ENCODE measurements at regions not wholly inside any gene's neighbourhood (a gene's known extent, or its start where the extent isn't known, plus 50 kb on each side); places are given as distances from the start of the nearest gene placed in this dataset.

DNA sequence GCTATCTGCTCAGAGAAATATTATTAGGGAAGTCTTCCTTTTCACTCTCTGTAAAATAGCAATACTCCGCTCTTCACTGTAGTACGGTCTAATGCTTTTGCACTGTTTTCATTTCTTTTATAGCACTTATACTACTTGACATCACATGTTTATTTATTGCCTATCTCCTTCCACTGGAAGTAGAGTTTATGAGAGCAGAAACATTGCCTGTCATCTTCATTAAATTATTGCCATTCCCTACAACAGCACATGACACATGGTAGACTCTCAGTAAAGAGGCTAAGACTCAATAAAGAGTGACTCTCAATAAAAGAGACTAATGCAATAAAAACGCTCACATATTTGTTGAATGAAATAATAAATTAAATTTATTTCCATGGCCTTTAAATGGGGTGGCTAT is 241.3 kb upstream of the MAGEC2 start:
- DNase-seq (no peak), ATAC-seq (ENCODE audit: low read depth) (no peak)
- Histone ChIP-seq H2BK20ac (ENCODE audit: low read depth, low read length) (no peak overlapping the region), H3K27ac (ENCODE audit: insufficient read depth, low read length) (no peak overlapping the region), H3K18ac (ENCODE audit: low read depth, low read length) (no peak overlapping the region), H2BK120ac (ENCODE audit: low read depth, low read length) (no peak overlapping the region), H3K27me3 (ENCODE audit: control insufficient read depth, insufficient read depth, low read length) (no peaks in the 10 kb centered on the region), H3K4me2 (ENCODE audit: low read depth, low read length) (no peak overlapping the region), H4K5ac (ENCODE audit: low read depth, low read length) (no peak overlapping the region), H4K20me1 (ENCODE audit: insufficient read depth, low read length) (no peaks in the 10 kb centered on the region), H4K91ac (ENCODE audit: insufficient read depth, low read depth, low read length) (no peak overlapping the region), H4K8ac (ENCODE audit: low read depth in 2 of 2, low read length in 2 of 2) (no peak overlapping the region), H3K4ac (ENCODE audit: low read depth, low read length) (no peak overlapping the region), H3K79me1 (ENCODE audit: low read depth in 1 of 2, low read length in 2 of 2) (no peaks in the 10 kb centered on the region), H2AFZ (replicated peaks; ENCODE audit: low read length, poor library complexity) (no peak overlapping the region), H2BK15ac (ENCODE audit: low read depth, low read length) (no peak overlapping the region), H3K4me3 (ENCODE audit: insufficient read depth, low read depth, low read length) (no peak overlapping the region), H3K56ac (ENCODE audit: extremely low read depth, insufficient read depth, low read length) (no peak overlapping the region), H2BK5ac (ENCODE audit: low read depth, low read length, poor library complexity, severe bottlenecking) (no peak overlapping the region), H3K23ac (ENCODE audit: low read depth, low read length) (no peak overlapping the region), H3K14ac (replicated peaks; ENCODE audit: low read depth, low read length) (no peak overlapping the region), H3K9ac (ENCODE audit: low read depth, low read length) (no peak overlapping the region), H3K4me1 (ENCODE audit: control insufficient read depth, insufficient read depth, low read length) (no peaks in the 10 kb centered on the region), H3K9me1 (ENCODE audit: insufficient read depth, low read length) (no peaks in the 10 kb centered on the region), H3K9me3 (ENCODE audit: control insufficient read depth, insufficient read depth, low read length) (no peaks in the 10 kb centered on the region), H2AK5ac (ENCODE audit: low read depth, low read length) (no peak overlapping the region), H2AK9ac (replicated peaks; ENCODE audit: low read depth, low read length, poor library complexity) (no peak overlapping the region), H3K36me3 (ENCODE audit: control insufficient read depth, insufficient read depth, low read length) (no peaks in the 10 kb centered on the region)
- no TSS peak for BruUV-seq (replicated peaks)
- dilution Hi-C loops (cut with HindIII; ENCODE audit: low sequenced_read_pairs, unreplicated experiment): no loop called here
- intact Hi-C loops (cut with micrococcal nuclease): no loop called here
- in situ Hi-C loops (cut with MboI; ENCODE audit: low sequenced_read_pairs): no loop called here
- TF ChIP-seq RAD21 (IDR thresholded peaks at IDR 0.05; ENCODE audit: low read length) (no peak), RCOR1 (IDR thresholded peaks at IDR 0.05; ENCODE audit: insufficient replicate concordance, low read length) (no peak), MAFK (IDR thresholded peaks at IDR 0.05; ENCODE audit: low read depth, low read length) (no peak), FOS (IDR thresholded peaks at IDR 0.05; ENCODE audit: low read depth, low read length) (no peak), CEBPB (IDR thresholded peaks at IDR 0.05; ENCODE audit: low read depth, low read length) (no peak), CHD1 (IDR thresholded peaks at IDR 0.05; ENCODE audit: low read depth, low read length) (no peak), SMC3 (IDR thresholded peaks at IDR 0.05; ENCODE audit: low read depth, low read length) (no peak), MXI1 (IDR thresholded peaks at IDR 0.05; ENCODE audit: borderline replicate concordance, low read depth, low read length) (no peak), RFX5 (IDR thresholded peaks at IDR 0.05; ENCODE audit: low read depth, low read length) (no peak), POLR2A (IDR thresholded peaks at IDR 0.05; ENCODE audit: low read depth, low read length) (no peak), MAZ (IDR thresholded peaks at IDR 0.05; ENCODE audit: borderline replicate concordance, low read depth, low read length) (no peak), NFE2L2 (IDR thresholded peaks at IDR 0.05; ENCODE audit: low read depth, low read length) (no peak)
- TF ChIP-seq, protein P1, sequence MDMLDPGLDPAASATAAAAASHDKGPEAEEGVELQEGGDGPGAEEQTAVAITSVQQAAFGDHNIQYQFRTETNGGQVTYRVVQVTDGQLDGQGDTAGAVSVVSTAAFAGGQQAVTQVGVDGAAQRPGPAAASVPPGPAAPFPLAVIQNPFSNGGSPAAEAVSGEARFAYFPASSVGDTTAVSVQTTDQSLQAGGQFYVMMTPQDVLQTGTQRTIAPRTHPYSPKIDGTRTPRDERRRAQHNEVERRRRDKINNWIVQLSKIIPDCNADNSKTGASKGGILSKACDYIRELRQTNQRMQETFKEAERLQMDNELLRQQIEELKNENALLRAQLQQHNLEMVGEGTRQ (IDR thresholded peaks at IDR 0.05; ENCODE audit: low read depth, low read length): no peak
- TF ChIP-seq, protein P2, sequence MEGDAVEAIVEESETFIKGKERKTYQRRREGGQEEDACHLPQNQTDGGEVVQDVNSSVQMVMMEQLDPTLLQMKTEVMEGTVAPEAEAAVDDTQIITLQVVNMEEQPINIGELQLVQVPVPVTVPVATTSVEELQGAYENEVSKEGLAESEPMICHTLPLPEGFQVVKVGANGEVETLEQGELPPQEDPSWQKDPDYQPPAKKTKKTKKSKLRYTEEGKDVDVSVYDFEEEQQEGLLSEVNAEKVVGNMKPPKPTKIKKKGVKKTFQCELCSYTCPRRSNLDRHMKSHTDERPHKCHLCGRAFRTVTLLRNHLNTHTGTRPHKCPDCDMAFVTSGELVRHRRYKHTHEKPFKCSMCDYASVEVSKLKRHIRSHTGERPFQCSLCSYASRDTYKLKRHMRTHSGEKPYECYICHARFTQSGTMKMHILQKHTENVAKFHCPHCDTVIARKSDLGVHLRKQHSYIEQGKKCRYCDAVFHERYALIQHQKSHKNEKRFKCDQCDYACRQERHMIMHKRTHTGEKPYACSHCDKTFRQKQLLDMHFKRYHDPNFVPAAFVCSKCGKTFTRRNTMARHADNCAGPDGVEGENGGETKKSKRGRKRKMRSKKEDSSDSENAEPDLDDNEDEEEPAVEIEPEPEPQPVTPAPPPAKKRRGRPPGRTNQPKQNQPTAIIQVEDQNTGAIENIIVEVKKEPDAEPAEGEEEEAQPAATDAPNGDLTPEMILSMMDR (conservative IDR thresholded peaks at IDR 0.05; ENCODE audit: low read depth, low read length): no peak
- TF ChIP-seq, protein P3, sequence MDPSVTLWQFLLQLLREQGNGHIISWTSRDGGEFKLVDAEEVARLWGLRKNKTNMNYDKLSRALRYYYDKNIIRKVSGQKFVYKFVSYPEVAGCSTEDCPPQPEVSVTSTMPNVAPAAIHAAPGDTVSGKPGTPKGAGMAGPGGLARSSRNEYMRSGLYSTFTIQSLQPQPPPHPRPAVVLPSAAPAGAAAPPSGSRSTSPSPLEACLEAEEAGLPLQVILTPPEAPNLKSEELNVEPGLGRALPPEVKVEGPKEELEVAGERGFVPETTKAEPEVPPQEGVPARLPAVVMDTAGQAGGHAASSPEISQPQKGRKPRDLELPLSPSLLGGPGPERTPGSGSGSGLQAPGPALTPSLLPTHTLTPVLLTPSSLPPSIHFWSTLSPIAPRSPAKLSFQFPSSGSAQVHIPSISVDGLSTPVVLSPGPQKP (IDR thresholded peaks at IDR 0.05; ENCODE audit: borderline replicate concordance, low read depth, low read length): no peak
- ChIA-PET POLR2A (ENCODE audit: unreplicated experiment) (no interaction called here), CTCF (no interaction called here)
- no CpG with 5 or more reads among the region's 3 CpGs for WGBS, 2 experiments (ENCODE audit: extremely low coverage in 2 of 2, insufficient read length in 1 of 2)

All from IMR-90 (cell line).